Ectodermal cell (in vitro differentiated cells): ENCODE measurements at regions not wholly inside any gene's neighbourhood (a gene's known extent, or its start where the extent isn't known, plus 50 kb on each side); places are given as distances from the start of the nearest gene placed in this dataset.

ENCODE experiments used
- H3K27ac ChIP-seq: 2 replicates; pipeline ENCODE4 v1.7.0; 2013; ENCODE audit warnings: mild to moderate bottlenecking, low read depth, low read length; ENCODE audit not compliant: insufficient read depth, poor library complexity, severe bottlenecking
- H3K27me3 ChIP-seq: 2 replicates; pipeline ENCODE4 v1.7.0; 2013; ENCODE audit warnings: mild to moderate bottlenecking, low read length; ENCODE audit not compliant: insufficient read depth, control insufficient read depth, poor library complexity, severe bottlenecking
- H3K36me3 ChIP-seq: one replicate; pipeline ENCODE4 v1.7.0; 2013; ENCODE audit warnings: low read length; ENCODE audit not compliant: control insufficient read depth, insufficient read depth
- H3K4me1 ChIP-seq: one replicate; pipeline ENCODE4 v1.7.0; 2013; ENCODE audit warnings: low read length; ENCODE audit not compliant: control insufficient read depth, insufficient read depth
- H3K4me3 ChIP-seq: 2 replicates; pipeline ENCODE4 v1.7.0; 2013; ENCODE audit warnings: low read depth, low read length, control low read depth; ENCODE audit not compliant: insufficient read depth
- H3K9me3 ChIP-seq: 2 replicates; pipeline ENCODE4 v1.7.0; 2013; ENCODE audit warnings: mild to moderate bottlenecking, low read length, moderate library complexity; ENCODE audit not compliant: control insufficient read depth
- WGBS, 2 experiments: methylation state at CpG; one replicate each; pipeline ENCODE4 v1.1.7; 2013; ENCODE audit warnings: missing lambda C conversion rate in 2 of 2; 5-methylcytosine and 5-hydroxymethylcytosine counted together

GRCh38 chr5:107228226-107228625 is 442.5 kb downstream of the EFNA5 start:
- H3K27me3 ChIP-seq, result no peaks in the 10 kb centered on the region
- no peak overlapping the region for H3K27ac ChIP-seq
- WGBS, 2 experiments, result 100% methylated on average over 1 of the region's 2 CpGs; no CpG with 5 or more reads in 1 of the 2 experiments

GRCh38 chr5:107224272-107224671 is 446.5 kb downstream of the EFNA5 start:
- H3K9me3 ChIP-seq, result no peaks in the 10 kb centered on the region
- H3K27ac ChIP-seq, result no peak overlapping the region
- no peak overlapping the region for H3K4me3 ChIP-seq
- H3K4me1 ChIP-seq, result no peaks in the 10 kb centered on the region
- H3K36me3 ChIP-seq, result no peaks in the 10 kb centered on the region
- no peaks in the 10 kb centered on the region for H3K27me3 ChIP-seq
- 60% methylated on average over 1 of the region's 1 CpG; no CpG with 5 or more reads in 1 of the 2 experiments for WGBS, 2 experiments

More at GRCh38 chr5:107228226-107228625, 442.5 kb downstream of the EFNA5 start:
- Histone ChIP-seq H3K4me1 (no peaks in the 10 kb centered on the region), H3K36me3 (no peaks in the 10 kb centered on the region), H3K9me3 (no peaks in the 10 kb centered on the region), H3K4me3 (no peak overlapping the region)

- Histone ChIP-seq H3K27ac (no peak overlapping the region), H3K9me3 (no peaks in the 10 kb centered on the region), H3K4me1 (no peaks in the 10 kb centered on the region), H3K4me3 (no peak overlapping the region), H3K27me3 (no peaks in the 10 kb centered on the region), H3K36me3 (no peaks in the 10 kb centered on the region)
- WGBS, 2 experiments, result 88 to 97% methylated on average over 1 to 2 of the region's 2 CpGs
These were observed 447.7 kb downstream of the EFNA5 start for GRCh38 chr5:107223066-107223465.

GRCh38 chr5:107219993-107220392 is 450.7 kb downstream of the EFNA5 start:
- no peaks in the 10 kb centered on the region for H3K4me1 ChIP-seq
- no peaks in the 10 kb centered on the region for H3K27me3 ChIP-seq
- H3K4me3 ChIP-seq, result no peak overlapping the region
- H3K9me3 ChIP-seq, result no peaks in the 10 kb centered on the region
- WGBS, 2 experiments, result 87% methylated on average over 1 of the region's 1 CpG; no CpG with 5 or more reads in 1 of the 2 experiments
- no peak overlapping the region for H3K27ac ChIP-seq
- no peaks in the 10 kb centered on the region for H3K36me3 ChIP-seq

GRCh38 chr5:107218457-107219193 is 452.1 kb downstream of the EFNA5 start:
- Histone ChIP-seq H3K9me3 (no peaks in the 10 kb centered on the region), H3K36me3 (no peaks in the 10 kb centered on the region), H3K4me1 (no peaks in the 10 kb centered on the region), H3K27me3 (no peaks in the 10 kb centered on the region), H3K4me3 (no peak overlapping the region), H3K27ac (no peak overlapping the region)
- WGBS, 2 experiments, result 92 to 100% methylated on average over 1 of the region's 1 CpG

- Histone ChIP-seq H3K36me3 (no peaks in the 10 kb centered on the region), H3K27me3 (no peaks in the 10 kb centered on the region), H3K27ac (no peak overlapping the region), H3K4me3 (no peak overlapping the region), H3K9me3 (no peaks in the 10 kb centered on the region), H3K4me1 (no peaks in the 10 kb centered on the region)
- whole genome bisulfite sequencing, 2 experiments, result 95% methylated on average over 3 of the region's 3 CpGs
These were observed 453.0 kb downstream of the EFNA5 start for GRCh38 chr5:107217721-107218130.

GRCh38 chr5:107216587-107216986 is 454.1 kb downstream of the EFNA5 start:
- Histone ChIP-seq H3K27ac (no peak overlapping the region), H3K9me3 (no peaks in the 10 kb centered on the region), H3K4me3 (no peak overlapping the region), H3K27me3 (no peaks in the 10 kb centered on the region), H3K4me1 (no peaks in the 10 kb centered on the region), H3K36me3 (no peaks in the 10 kb centered on the region)
- 81 to 84% methylated on average over 5 of the region's 5 CpGs for WGBS, 2 experiments

- Histone ChIP-seq H3K9me3 (no peaks in the 10 kb centered on the region), H3K4me1 (no peaks in the 10 kb centered on the region)
- 70 to 73% methylated on average over 2 of the region's 2 CpGs for WGBS, 2 experiments
These were observed 455.1 kb downstream of the EFNA5 start for GRCh38 chr5:107215611-107216010.

GRCh38 chr5:107213025-107213424 is 457.7 kb downstream of the EFNA5 start:
- 68 to 84% methylated on average over 2 to 3 of the region's 3 CpGs for WGBS, 2 experiments
- Histone ChIP-seq H3K27ac (no peak overlapping the region), H3K27me3 (no peaks in the 10 kb centered on the region), H3K4me3 (no peak overlapping the region), H3K4me1 (no peaks in the 10 kb centered on the region), H3K9me3 (no peaks in the 10 kb centered on the region), H3K36me3 (no peaks in the 10 kb centered on the region)

More at GRCh38 chr5:107215611-107216010, 455.1 kb downstream of the EFNA5 start:
- Histone ChIP-seq H3K27ac (no peak overlapping the region), H3K27me3 (no peaks in the 10 kb centered on the region), H3K4me3 (no peak overlapping the region), H3K36me3 (no peaks in the 10 kb centered on the region)

GRCh38 chr5:107211630-107212029 is 459.1 kb downstream of the EFNA5 start:
- 95 to 100% methylated on average over 3 of the region's 3 CpGs for WGBS, 2 experiments
- Histone ChIP-seq H3K36me3 (no peaks in the 10 kb centered on the region), H3K27me3 (no peaks in the 10 kb centered on the region), H3K4me3 (no peak overlapping the region), H3K9me3 (no peaks in the 10 kb centered on the region), H3K27ac (no peak overlapping the region), H3K4me1 (no peaks in the 10 kb centered on the region)
